T-helper 2 cell treated with Interferon-gamma antibody and Interleukin-4, amounts not matched to agents 5 μg/mL and 100 μg/mL, for 36 hours (primary cell): ENCODE measurements at regions not wholly inside any gene's neighbourhood (a gene's known extent, or its start where the extent isn't known, plus 50 kb on each side); places are given as distances from the start of the nearest gene placed in this dataset.
"Not testable (repeated sequence)": the region's sequence is repeated elsewhere in the genome, so short reads cannot be mapped to it uniquely, and the experiment has no call there.

ENCODE experiments used
- DNase-seq: peaks from one replicate; pipeline ENCODE4 v3.0.0; 2021; ENCODE audit warnings: low spot score
- H3K27ac Mint-ChIP-seq: one replicate; pipeline ENCODE4 v1.8.0; 2021; ENCODE audit warnings: mild to moderate bottlenecking, mixed read lengths
- H3K27me3 Mint-ChIP-seq: one replicate; pipeline ENCODE4 v1.8.0; 2021; ENCODE audit warnings: low read depth, mixed read lengths
- H3K36me3 Mint-ChIP-seq: one replicate; pipeline ENCODE4 v1.8.0; 2021; ENCODE audit warnings: low read depth, mixed read lengths
- H3K4me1 Mint-ChIP-seq: one replicate; pipeline ENCODE4 v1.8.0; 2021; ENCODE audit warnings: low read depth, mixed read lengths
- H3K4me3 Mint-ChIP-seq: one replicate; pipeline ENCODE4 v1.8.0; 2022; ENCODE audit warnings: mild to moderate bottlenecking, moderate library complexity, mixed read lengths
- H3K9me3 Mint-ChIP-seq: one replicate; pipeline ENCODE4 v1.8.0; 2021; ENCODE audit warnings: mixed read lengths

- not testable (repeated sequence) for H3K27ac Mint-ChIP-seq, H3K36me3 Mint-ChIP-seq, H3K4me3 Mint-ChIP-seq, H3K4me1 Mint-ChIP-seq, H3K27me3 Mint-ChIP-seq, DNase-seq, H3K9me3 Mint-ChIP-seq
Observed at GRCh38 chr14:37891500-37891899, 296.1 kb downstream of the TTC6 start.

GRCh38 chr14:37894463-37894862 lies 299.0 kb downstream of the TTC6 start:
- DNase-seq = no peak
- Mint-ChIP-seq H3K27me3 (no peaks in the 10 kb centered on the region), H3K27ac (no peak overlapping the region), H3K36me3 (no peaks in the 10 kb centered on the region), H3K4me1 (no peaks in the 10 kb centered on the region), H3K4me3 (no peak overlapping the region), H3K9me3 (no peaks in the 10 kb centered on the region)

- Mint-ChIP-seq H3K36me3 (no peaks in the 10 kb centered on the region), H3K4me1 (no peaks in the 10 kb centered on the region), H3K4me3 (no peak overlapping the region), H3K9me3 (no peaks in the 10 kb centered on the region), H3K27me3 (peaks cover 3% of the 10 kb centered on the region), H3K27ac (no peak overlapping the region)
- no peak for DNase-seq
Observed at GRCh38 chr14:37899365-37899764, 303.9 kb downstream of the TTC6 start.

- peaks cover 3% of the 10 kb centered on the region for H3K27me3 Mint-ChIP-seq
- H3K4me3 Mint-ChIP-seq = no peak overlapping the region
- no peaks in the 10 kb centered on the region for H3K4me1 Mint-ChIP-seq
- H3K36me3 Mint-ChIP-seq = no peaks in the 10 kb centered on the region
- H3K27ac Mint-ChIP-seq = no peak overlapping the region
- H3K9me3 Mint-ChIP-seq = no peaks in the 10 kb centered on the region
- DNase-seq = no peak
Observed at GRCh38 chr14:37900561-37900960, 305.1 kb downstream of the TTC6 start.

- no peak for DNase-seq
- Mint-ChIP-seq H3K4me3 (no peak overlapping the region), H3K27ac (no peak overlapping the region), H3K4me1 (no peaks in the 10 kb centered on the region), H3K9me3 (no peaks in the 10 kb centered on the region), H3K36me3 (no peaks in the 10 kb centered on the region), H3K27me3 (peaks cover 3% of the 10 kb centered on the region)
Observed at GRCh38 chr14:37901978-37902377, 305.7 kb upstream of the SSTR1 start.

GRCh38 chr14:37903343-37904191 lies 304.1 kb upstream of the SSTR1 start:
- Mint-ChIP-seq H3K4me1 (no peaks in the 10 kb centered on the region), H3K4me3 (no peak overlapping the region), H3K27ac (no peak overlapping the region), H3K36me3 (no peaks in the 10 kb centered on the region), H3K9me3 (no peaks in the 10 kb centered on the region), H3K27me3 (peaks cover 3% of the 10 kb centered on the region)
- DNase-seq = no peak

GRCh38 chr14:37924622-37925021 lies 283.1 kb upstream of the SSTR1 start:
- DNase-seq = no peak
- Mint-ChIP-seq H3K4me1 (no peaks in the 10 kb centered on the region), H3K27me3 (no peaks in the 10 kb centered on the region), H3K36me3 (no peaks in the 10 kb centered on the region), H3K27ac (no peak overlapping the region), H3K4me3 (no peak overlapping the region), H3K9me3 (no peaks in the 10 kb centered on the region)

GRCh38 chr14:37932008-37932407 lies 275.7 kb upstream of the SSTR1 start:
- DNase-seq = no peak
- no peaks in the 10 kb centered on the region for H3K4me1 Mint-ChIP-seq
- no peak overlapping the region for H3K27ac Mint-ChIP-seq
- H3K9me3 Mint-ChIP-seq = no peaks in the 10 kb centered on the region
- H3K27me3 Mint-ChIP-seq = no peaks in the 10 kb centered on the region
- H3K4me3 Mint-ChIP-seq = no peak overlapping the region
- H3K36me3 Mint-ChIP-seq = no peaks in the 10 kb centered on the region

GRCh38 chr14:37932481-37932880 lies 275.2 kb upstream of the SSTR1 start:
- Mint-ChIP-seq H3K36me3 (no peaks in the 10 kb centered on the region), H3K27me3 (no peaks in the 10 kb centered on the region), H3K9me3 (no peaks in the 10 kb centered on the region), H3K4me1 (no peaks in the 10 kb centered on the region), H3K4me3 (no peak overlapping the region), H3K27ac (no peak overlapping the region)
- no peak for DNase-seq

- DNase-seq = no peak
- Mint-ChIP-seq H3K36me3 (no peaks in the 10 kb centered on the region), H3K27ac (no peak overlapping the region), H3K4me1 (no peaks in the 10 kb centered on the region), H3K27me3 (no peaks in the 10 kb centered on the region), H3K9me3 (no peaks in the 10 kb centered on the region), H3K4me3 (no peak overlapping the region)
Observed at GRCh38 chr14:37936971-37937370, 270.7 kb upstream of the SSTR1 start.

- Mint-ChIP-seq H3K36me3 (no peaks in the 10 kb centered on the region), H3K9me3 (peaks cover 3% of the 10 kb centered on the region), H3K27ac (no peak overlapping the region), H3K4me3 (no peak overlapping the region), H3K4me1 (no peaks in the 10 kb centered on the region), H3K27me3 (no peaks in the 10 kb centered on the region)
- DNase-seq = no peak
Observed at GRCh38 chr14:37939442-37940028, 268.2 kb upstream of the SSTR1 start.

GRCh38 chr14:37945959-37946358 lies 261.7 kb upstream of the SSTR1 start:
- no peaks in the 10 kb centered on the region for H3K4me1 Mint-ChIP-seq
- H3K27ac Mint-ChIP-seq = no peak overlapping the region
- no peak for DNase-seq
- no peaks in the 10 kb centered on the region for H3K27me3 Mint-ChIP-seq
- H3K9me3 Mint-ChIP-seq = peaks cover 29% of the 10 kb centered on the region
- H3K36me3 Mint-ChIP-seq = no peaks in the 10 kb centered on the region
- no peak overlapping the region for H3K4me3 Mint-ChIP-seq

- Mint-ChIP-seq H3K36me3 (no peaks in the 10 kb centered on the region), H3K9me3 (peaks cover 29% of the 10 kb centered on the region), H3K27ac (no peak overlapping the region), H3K4me3 (no peak overlapping the region), H3K27me3 (no peaks in the 10 kb centered on the region), H3K4me1 (no peaks in the 10 kb centered on the region)
- no peak for DNase-seq
Observed at GRCh38 chr14:37946819-37947218, 260.9 kb upstream of the SSTR1 start.

- no peaks in the 10 kb centered on the region for H3K36me3 Mint-ChIP-seq
- peaks cover 29% of the 10 kb centered on the region for H3K9me3 Mint-ChIP-seq
- no peaks in the 10 kb centered on the region for H3K4me1 Mint-ChIP-seq
- H3K27me3 Mint-ChIP-seq = no peaks in the 10 kb centered on the region
- H3K27ac Mint-ChIP-seq = no peak overlapping the region
- no peak for DNase-seq
- no peak overlapping the region for H3K4me3 Mint-ChIP-seq
Observed at GRCh38 chr14:37948266-37948665, 259.4 kb upstream of the SSTR1 start.
